K562 (cell line): ENCODE measurements at regions not wholly inside any gene's neighbourhood (a gene's known extent, or its start where the extent isn't known, plus 50 kb on each side); places are given as distances from the start of the nearest gene placed in this dataset.

Experiments
- ATAC-seq: fragments of 200-7000 bp; cut with Tn5 transposase; 3 replicates; pipeline ENCODE4 v1.9.1; 2020; ENCODE audit warnings: moderate library complexity
- BruUV-seq: library from RNA; stranded (reverse); fragments of 400-500 nt; replicated peaks from 2 replicates; lab custom pipeline; 2021; lab: Mats Ljungman, UMichigan
- CTCF ChIA-PET: fragments of 300-600 bp; formaldehyde crosslinking; extraction: SDS; loops from one replicate; lab custom pipeline; 2021; ENCODE audit warnings: low intra/inter-chr PET ratio; lab: Yijun Ruan, JAX
- POLR2A ChIA-PET: fragments of 300-600, 350-650 bp; sonication (Branson Sonifier 250); formaldehyde crosslinking; extraction: SDS; loops from one replicate; lab custom pipeline; 2021; ENCODE audit warnings: antibody characterized with exemption, inconsistent platforms; lab: Yijun Ruan, JAX
- DNase-seq, 4 experiments: peaks; one replicate each; pipeline versions ENCODE4 v3.0.0 to v3.0.0-alpha.2; 2011 to 2018; ENCODE audit warnings: low spot score in 3 of 4, mixed read lengths in 3 of 4; ENCODE audit errors: extremely low read depth in 1 of 4
- FAIRE-seq: peaks from 2 replicates; lab custom pipeline; 2011; peaks lifted over from hg19 to GRCh38; lab: Jason Lieb, UNC
- H2AFZ ChIP-seq: 2 replicates; pipeline ENCODE4 v1.6.0; 2011; ENCODE audit warnings: low read depth, low read length, control low read depth, inconsistent platforms
- H3K27ac ChIP-seq: fragments of 200-600 bp; 3 replicates; pipeline ENCODE4 v1.8.0; 2011; ENCODE audit warnings: low read depth, mild to moderate bottlenecking, control low read depth, inconsistent platforms, low read length, moderate library complexity, mixed read lengths; ENCODE audit errors: extremely low read depth
- H3K27me3 ChIP-seq, 2 experiments: fragments of 300-600 bp in 1 of 2; 2 replicates in 1 of 2; 3 replicates in 1 of 2; pipeline versions ENCODE4 v1.6.0 to v1.8.0; 2011; ENCODE audit warnings: inconsistent platforms in 2 of 2, low read length in 2 of 2, mild to moderate bottlenecking in 1 of 2, mixed read lengths in 1 of 2, moderate library complexity in 1 of 2; ENCODE audit not compliant: control insufficient read depth in 2 of 2, insufficient read depth in 2 of 2
- H3K36me3 ChIP-seq: fragments of 300-600 bp; 3 replicates; pipeline ENCODE4 v1.8.0; 2011; ENCODE audit warnings: mild to moderate bottlenecking, low read length, inconsistent platforms; ENCODE audit not compliant: control insufficient read depth, insufficient read depth
- H3K4me1 ChIP-seq, 2 experiments: fragments of 200-600 bp in 1 of 2; replicated peaks in 1 of 2; 2 replicates in 1 of 2; 3 replicates in 1 of 2; pipeline versions ENCODE4 v1.5.1 to v1.8.0; 2011; ENCODE audit warnings: inconsistent platforms in 2 of 2, low read length in 2 of 2, mild to moderate bottlenecking in 1 of 2, mixed read lengths in 1 of 2, moderate library complexity in 1 of 2; ENCODE audit not compliant: control insufficient read depth in 2 of 2, insufficient read depth in 2 of 2
- H3K4me2 ChIP-seq: 2 replicates; pipeline ENCODE4 v1.6.1; 2011; ENCODE audit warnings: low read length, control low read depth, inconsistent platforms, mixed read lengths; ENCODE audit not compliant: insufficient read depth
- H3K4me3 ChIP-seq: fragments of 200-600 bp; sonication (generic), shearing (Covaris generic); 2 replicates; pipeline ENCODE4 v1.5.1; 2016; ENCODE audit warnings: control low read depth, inconsistent platforms
- H3K79me2 ChIP-seq: fragments of 200-600 bp; 3 replicates; pipeline ENCODE4 v1.8.0; 2011; ENCODE audit warnings: low read length, inconsistent platforms; ENCODE audit not compliant: control insufficient read depth, insufficient read depth
- H3K9ac ChIP-seq, 2 experiments: 2 replicates each; pipeline versions ENCODE4 v1.6.0 to v1.6.1; 2011; ENCODE audit warnings: low read depth in 2 of 2, low read length in 2 of 2, control low read depth in 1 of 2, inconsistent platforms in 1 of 2, mild to moderate bottlenecking in 1 of 2, mixed read lengths in 1 of 2; ENCODE audit not compliant: insufficient read depth in 1 of 2
- H3K9me1 ChIP-seq: one replicate; pipeline ENCODE4 v1.6.0; 2011; ENCODE audit warnings: inconsistent platforms, mild to moderate bottlenecking, low read length, moderate library complexity; ENCODE audit not compliant: control insufficient read depth, insufficient read depth
- H3K9me3 ChIP-seq: replicated peaks from 2 replicates; pipeline ENCODE4 v1.5.1; 2011; ENCODE audit warnings: low read depth, low read length, inconsistent platforms; ENCODE audit not compliant: control insufficient read depth, insufficient read depth
- H4K20me1 ChIP-seq: replicated peaks from 2 replicates; pipeline ENCODE4 v1.6.1; 2011; ENCODE audit warnings: low read length, inconsistent platforms, mixed read lengths; ENCODE audit not compliant: control insufficient read depth, insufficient read depth
- CBFB ChIP-seq: sonication (generic); formaldehyde crosslinking; IDR thresholded peaks from 2 replicates; pipeline ENCODE4 v1.4.0; 2020; ENCODE audit warnings: mild to moderate bottlenecking, missing genetic modification reagents
- GABPA ChIP-seq: fragments of 200-800 bp; sonication (Bioruptor generic); conservative IDR thresholded peaks from 2 replicates; pipeline ENCODE4 v1.6.1; 2016; ENCODE audit warnings: low read depth, missing genetic modification characterization, missing compliant biosample characterization
- MIER1 ChIP-seq: fragments of 450-650 bp; IDR thresholded peaks from 2 replicates; pipeline ENCODE4 v1.6.1; 2016; ENCODE audit warnings: antibody characterized with exemption, mild to moderate bottlenecking, low read depth
- RCOR1 ChIP-seq, 2 experiments: IDR thresholded peaks; 2 replicates each; pipeline ENCODE4 v1.6.1; 2012; ENCODE audit warnings: low read depth in 2 of 2, low read length in 2 of 2, borderline replicate concordance in 1 of 2, improper control_type of control experiment in 1 of 2
- SREBF1 ChIP-seq: fragments of 150-350 bp; IDR thresholded peaks from 2 replicates; pipeline ENCODE4 v1.6.1; 2014; ENCODE audit warnings: antibody characterized with exemption, low read depth, low read length, borderline replicate concordance
- TCF7 ChIP-seq: sonication (generic); IDR thresholded peaks from 2 replicates; pipeline ENCODE4 v1.6.1; 2016; ENCODE audit warnings: antibody characterized with exemption, borderline replicate concordance
- TCF7L2 ChIP-seq: fragments of 150-350 bp; IDR thresholded peaks from 2 replicates; pipeline ENCODE4 v1.6.1; 2016; ENCODE audit warnings: low read depth, mild to moderate bottlenecking, low read length, moderate library complexity
- ZNF143 ChIP-seq: sonication (generic); formaldehyde crosslinking; IDR thresholded peaks from 2 replicates; pipeline ENCODE4 v1.9.0; 2022; ENCODE audit warnings: mild to moderate bottlenecking, missing genetic modification reagents
- ZNF41 ChIP-seq: fragments of 250-450 bp; sonication (Bioruptor Pico); conservative IDR thresholded peaks from 2 replicates; pipeline ENCODE4 v1.4.0; 2020; ENCODE audit warnings: mild to moderate bottlenecking
- ZNF75A ChIP-seq: fragments of 450-650 bp; formaldehyde crosslinking; IDR thresholded peaks from 2 replicates; pipeline ENCODE4 v1.4.0; 2020; ENCODE audit warnings: mild to moderate bottlenecking
- WGBS: fragments of 100-300 bp; shearing (Covaris generic); methylation state at CpG from one replicate; pipeline ENCODE4 v1.1.6; 2016; ENCODE audit warnings: low coverage, mixed read lengths; ENCODE audit not compliant: insufficient coverage; ENCODE audit errors: missing lambda C conversion rate; 5-methylcytosine and 5-hydroxymethylcytosine counted together
- in situ Hi-C: fragments of 300-500 bp; cut with MboI; formaldehyde crosslinking; loops from 4 replicates; pipeline ENCODE4 v1.15.0; 2018; ENCODE audit warnings: inconsistent platforms, mixed read lengths
- intact Hi-C: fragments of 100-400 bp; cut with micrococcal nuclease; formaldehyde crosslinking; loops from 2 replicates; pipeline ENCODE4 v1.14.2; 2022
- TF ChIP-seq, protein P1 (sequence below): fragments of 250-450 bp; sonication (Bioruptor Pico); IDR thresholded peaks from 2 replicates; pipeline ENCODE4 v1.8.0; 2021; ENCODE audit warnings: borderline replicate concordance, mild to moderate bottlenecking, moderate library complexity; ENCODE audit not compliant: poor library complexity, severe bottlenecking
- TF ChIP-seq, protein P2 (sequence below): fragments of 450-650 bp; IDR thresholded peaks from 2 replicates; pipeline ENCODE4 v1.6.1; 2018; ENCODE audit not compliant: partially characterized antibody
- TF ChIP-seq, protein P3 (sequence below): fragments of 450-650 bp; IDR thresholded peaks from 2 replicates; pipeline ENCODE4 v1.6.1; 2014; ENCODE audit warnings: low read depth, mild to moderate bottlenecking, moderate library complexity, borderline replicate concordance
- TF ChIP-seq, protein P4 (sequence below): sonication (generic); formaldehyde crosslinking; IDR thresholded peaks from 2 replicates; pipeline ENCODE4 v1.8.1; 2023; ENCODE audit warnings: mild to moderate bottlenecking, missing genetic modification reagents

DNA sequence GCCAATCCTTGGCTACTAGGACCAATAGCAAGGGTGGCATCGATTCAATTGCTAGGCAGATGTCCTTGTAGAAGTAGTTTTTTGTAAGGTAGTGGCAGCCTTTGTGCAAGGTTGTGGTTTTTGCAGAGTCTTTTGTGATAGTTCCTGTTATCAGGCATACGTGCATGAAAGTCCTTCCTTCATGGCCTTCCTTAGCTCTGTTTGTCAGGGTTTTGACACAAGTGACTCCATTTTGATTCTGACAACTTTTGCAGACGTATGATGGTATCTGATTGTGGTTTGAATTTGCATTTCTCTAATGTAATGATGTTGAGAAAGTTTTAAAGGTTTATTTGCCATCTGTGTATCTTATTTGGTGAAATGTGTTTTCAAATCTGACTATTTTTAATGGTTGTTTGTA is 71.8 kb upstream of the SYPL1 start:
- Histone ChIP-seq H4K20me1 (no peaks in the 10 kb centered on the region), H3K79me2 (no peaks in the 10 kb centered on the region), H3K9ac (no peak overlapping the region), H3K9me3 (no peaks in the 10 kb centered on the region), H3K27ac (no peak overlapping the region), H3K9me1 (no peaks in the 10 kb centered on the region), H3K4me3 (no peak overlapping the region), H3K4me1 (no peaks in the 10 kb centered on the region; a peak in 1 of 5 replicates), H3K36me3 (no peaks in the 10 kb centered on the region), H3K27me3 (no peaks in the 10 kb centered on the region), H3K4me2 (no peak overlapping the region), H2AFZ (peak overlapping the region; percentile 11; the same call in 1 of the 2 replicates)
- FAIRE-seq (no peak), DNase-seq (no peak), ATAC-seq (no peak)
- no TSS peak for BruUV-seq
- POLR2A ChIA-PET = interaction anchor here (0.9 kb wide), 1 partner anchor 281 kb away, joined by 4 read pairs; no protein-coding TSS in a partner anchor
- in situ Hi-C loops (no loop called here), intact Hi-C loops (no loop called here)
- 22% methylated on average over 3 of the region's 3 CpGs for WGBS
- CTCF ChIA-PET = no interaction called here
- TF ChIP-seq ZNF75A (CRISPR knock-in tag) (0 out of 2 replicates have a peak, but pooled peaks have one; percentile 54), GABPA (tag) (no peak), RCOR1 (IDR thresholded peaks at IDR 0.05; ENCODE audit: borderline replicate concordance in 1 of 2, low read depth in 2 of 2, low read length in 2 of 2) (no peak), MIER1 (no peak), ZNF143 (CRISPR knock-in tag) (no peak), SREBF1 (no peak), TCF7 (no peak), CBFB (CRISPR knock-in tag) (no peak), TCF7L2 (no peak), ZNF41 (no peak)
- TF ChIP-seq, protein P1, sequence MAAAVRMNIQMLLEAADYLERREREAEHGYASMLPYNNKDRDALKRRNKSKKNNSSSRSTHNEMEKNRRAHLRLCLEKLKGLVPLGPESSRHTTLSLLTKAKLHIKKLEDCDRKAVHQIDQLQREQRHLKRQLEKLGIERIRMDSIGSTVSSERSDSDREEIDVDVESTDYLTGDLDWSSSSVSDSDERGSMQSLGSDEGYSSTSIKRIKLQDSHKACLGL (CRISPR knock-in tag) = no peak
- TF ChIP-seq, protein P2, sequence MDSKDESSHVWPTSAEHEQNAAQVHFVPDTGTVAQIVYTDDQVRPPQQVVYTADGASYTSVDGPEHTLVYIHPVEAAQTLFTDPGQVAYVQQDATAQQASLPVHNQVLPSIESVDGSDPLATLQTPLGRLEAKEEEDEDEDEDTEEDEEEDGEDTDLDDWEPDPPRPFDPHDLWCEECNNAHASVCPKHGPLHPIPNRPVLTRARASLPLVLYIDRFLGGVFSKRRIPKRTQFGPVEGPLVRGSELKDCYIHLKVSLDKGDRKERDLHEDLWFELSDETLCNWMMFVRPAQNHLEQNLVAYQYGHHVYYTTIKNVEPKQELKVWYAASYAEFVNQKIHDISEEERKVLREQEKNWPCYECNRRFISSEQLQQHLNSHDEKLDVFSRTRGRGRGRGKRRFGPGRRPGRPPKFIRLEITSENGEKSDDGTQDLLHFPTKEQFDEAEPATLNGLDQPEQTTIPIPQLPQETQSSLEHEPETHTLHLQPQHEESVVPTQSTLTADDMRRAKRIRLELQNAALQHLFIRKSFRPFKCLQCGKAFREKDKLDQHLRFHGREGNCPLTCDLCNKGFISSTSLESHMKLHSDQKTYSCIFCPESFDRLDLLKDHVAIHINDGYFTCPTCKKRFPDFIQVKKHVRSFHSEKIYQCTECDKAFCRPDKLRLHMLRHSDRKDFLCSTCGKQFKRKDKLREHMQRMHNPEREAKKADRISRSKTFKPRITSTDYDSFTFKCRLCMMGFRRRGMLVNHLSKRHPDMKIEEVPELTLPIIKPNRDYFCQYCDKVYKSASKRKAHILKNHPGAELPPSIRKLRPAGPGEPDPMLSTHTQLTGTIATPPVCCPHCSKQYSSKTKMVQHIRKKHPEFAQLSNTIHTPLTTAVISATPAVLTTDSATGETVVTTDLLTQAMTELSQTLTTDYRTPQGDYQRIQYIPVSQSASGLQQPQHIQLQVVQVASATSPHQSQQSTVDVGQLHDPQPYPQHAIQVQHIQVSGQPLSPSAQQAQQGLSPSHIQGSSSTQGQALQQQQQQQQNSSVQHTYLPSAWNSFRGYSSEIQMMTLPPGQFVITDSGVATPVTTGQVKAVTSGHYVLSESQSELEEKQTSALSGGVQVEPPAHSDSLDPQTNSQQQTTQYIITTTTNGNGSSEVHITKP = no peak
- TF ChIP-seq, protein P3, sequence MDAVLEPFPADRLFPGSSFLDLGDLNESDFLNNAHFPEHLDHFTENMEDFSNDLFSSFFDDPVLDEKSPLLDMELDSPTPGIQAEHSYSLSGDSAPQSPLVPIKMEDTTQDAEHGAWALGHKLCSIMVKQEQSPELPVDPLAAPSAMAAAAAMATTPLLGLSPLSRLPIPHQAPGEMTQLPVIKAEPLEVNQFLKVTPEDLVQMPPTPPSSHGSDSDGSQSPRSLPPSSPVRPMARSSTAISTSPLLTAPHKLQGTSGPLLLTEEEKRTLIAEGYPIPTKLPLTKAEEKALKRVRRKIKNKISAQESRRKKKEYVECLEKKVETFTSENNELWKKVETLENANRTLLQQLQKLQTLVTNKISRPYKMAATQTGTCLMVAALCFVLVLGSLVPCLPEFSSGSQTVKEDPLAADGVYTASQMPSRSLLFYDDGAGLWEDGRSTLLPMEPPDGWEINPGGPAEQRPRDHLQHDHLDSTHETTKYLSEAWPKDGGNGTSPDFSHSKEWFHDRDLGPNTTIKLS = no peak
- TF ChIP-seq, protein P4, sequence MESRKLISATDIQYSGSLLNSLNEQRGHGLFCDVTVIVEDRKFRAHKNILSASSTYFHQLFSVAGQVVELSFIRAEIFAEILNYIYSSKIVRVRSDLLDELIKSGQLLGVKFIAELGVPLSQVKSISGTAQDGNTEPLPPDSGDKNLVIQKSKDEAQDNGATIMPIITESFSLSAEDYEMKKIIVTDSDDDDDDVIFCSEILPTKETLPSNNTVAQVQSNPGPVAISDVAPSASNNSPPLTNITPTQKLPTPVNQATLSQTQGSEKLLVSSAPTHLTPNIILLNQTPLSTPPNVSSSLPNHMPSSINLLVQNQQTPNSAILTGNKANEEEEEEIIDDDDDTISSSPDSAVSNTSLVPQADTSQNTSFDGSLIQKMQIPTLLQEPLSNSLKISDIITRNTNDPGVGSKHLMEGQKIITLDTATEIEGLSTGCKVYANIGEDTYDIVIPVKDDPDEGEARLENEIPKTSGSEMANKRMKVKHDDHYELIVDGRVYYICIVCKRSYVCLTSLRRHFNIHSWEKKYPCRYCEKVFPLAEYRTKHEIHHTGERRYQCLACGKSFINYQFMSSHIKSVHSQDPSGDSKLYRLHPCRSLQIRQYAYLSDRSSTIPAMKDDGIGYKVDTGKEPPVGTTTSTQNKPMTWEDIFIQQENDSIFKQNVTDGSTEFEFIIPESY = no peak
